Activated T-cell treated with anti-CD3 and anti-CD28 coated beads, Interleukin-2, amount 50 U/mL, for 4 hours (primary cell): ENCODE measurements at regions not wholly inside any gene's neighbourhood (a gene's known extent, or its start where the extent isn't known, plus 50 kb on each side); places are given as distances from the start of the nearest gene placed in this dataset.
A peak's percentile ranks its signal among the peaks of the same experiment; 100 is the strongest.
"Not testable (repeated sequence)": the region's sequence is repeated elsewhere in the genome, so short reads cannot be mapped to it uniquely, and the experiment has no call there.

Source experiments
- ATAC-seq, 2 donors: fragments of 200-7000 bp; cut with Tn5 transposase; one replicate each; pipeline ENCODE4 v1.10.0; 2021
- DNase-seq: peaks from one replicate; pipeline ENCODE4 v3.0.0-alpha.2; 2020
- H3K27me3 Mint-ChIP-seq: one replicate; pipeline ENCODE4 v1.8.0; 2021; ENCODE audit warnings: low read depth, mixed read lengths
- H3K36me3 Mint-ChIP-seq: one replicate; pipeline ENCODE4 v1.8.0; 2022; ENCODE audit warnings: mixed read lengths; ENCODE audit not compliant: insufficient read depth
- H3K4me1 Mint-ChIP-seq: one replicate; pipeline ENCODE4 v1.8.0; 2021; ENCODE audit warnings: low read depth, mixed read lengths
- H3K4me3 Mint-ChIP-seq: one replicate; pipeline ENCODE4 v1.8.0; 2021; ENCODE audit warnings: mild to moderate bottlenecking, moderate library complexity, mixed read lengths
- H3K9me3 Mint-ChIP-seq: one replicate; pipeline ENCODE4 v1.8.0; 2021; ENCODE audit warnings: mixed read lengths

DNA sequence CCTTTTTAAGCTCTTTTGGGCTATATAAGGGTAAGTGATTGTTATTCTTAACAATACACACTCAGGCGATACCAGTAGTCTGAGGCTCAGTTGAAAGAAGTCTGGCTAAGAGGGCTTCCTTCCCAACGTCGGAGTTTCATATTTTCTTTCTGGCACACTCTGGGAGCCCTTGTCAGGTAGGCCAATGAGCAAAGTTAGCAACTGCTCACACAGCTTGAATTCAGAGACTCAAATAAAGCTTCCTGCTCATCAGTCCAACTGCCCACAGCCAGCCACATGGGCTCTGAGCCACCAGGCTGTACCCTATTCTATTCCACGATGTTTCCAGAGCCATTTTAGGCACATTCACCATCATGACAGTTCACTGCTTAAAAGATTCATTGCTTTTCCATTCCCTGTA, 155.1 kb upstream of the TBL1XR1 start:
- H3K4me3 Mint-ChIP-seq, result no peak overlapping the region
- no peaks in the 10 kb centered on the region for H3K36me3 Mint-ChIP-seq
- DNase-seq, result no peak
- no peak for ATAC-seq
- no peaks in the 10 kb centered on the region for H3K9me3 Mint-ChIP-seq
- H3K27me3 Mint-ChIP-seq, result no peaks in the 10 kb centered on the region
- peaks cover 29% of the 10 kb centered on the region for H3K4me1 Mint-ChIP-seq

DNA sequence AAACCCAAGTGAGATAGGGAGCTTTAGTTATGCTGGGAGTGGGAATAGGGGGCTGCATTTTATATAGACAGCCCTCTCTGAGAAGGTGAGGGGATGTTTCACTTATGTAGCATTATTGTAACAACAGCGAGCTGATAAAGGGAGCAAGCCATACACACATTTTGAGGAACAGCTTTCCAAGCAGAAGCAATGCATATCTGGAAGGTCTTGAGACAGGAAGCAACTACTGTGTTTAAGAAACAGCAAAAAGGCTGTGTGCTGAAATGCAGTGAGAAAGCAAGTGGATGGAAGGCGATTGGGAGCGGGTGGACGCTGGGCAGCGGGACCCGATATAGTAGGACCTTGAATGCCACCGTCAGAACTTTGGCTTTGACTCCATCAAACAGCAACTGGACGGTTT, 155.9 kb upstream of the TBL1XR1 start:
- H3K9me3 Mint-ChIP-seq, result no peaks in the 10 kb centered on the region
- no peaks in the 10 kb centered on the region for H3K27me3 Mint-ChIP-seq
- DNase-seq, result no peak
- ATAC-seq, result no peak
- no peak overlapping the region for H3K4me3 Mint-ChIP-seq
- no peaks in the 10 kb centered on the region for H3K36me3 Mint-ChIP-seq
- H3K4me1 Mint-ChIP-seq, result peaks cover 36% of the 10 kb centered on the region

DNA sequence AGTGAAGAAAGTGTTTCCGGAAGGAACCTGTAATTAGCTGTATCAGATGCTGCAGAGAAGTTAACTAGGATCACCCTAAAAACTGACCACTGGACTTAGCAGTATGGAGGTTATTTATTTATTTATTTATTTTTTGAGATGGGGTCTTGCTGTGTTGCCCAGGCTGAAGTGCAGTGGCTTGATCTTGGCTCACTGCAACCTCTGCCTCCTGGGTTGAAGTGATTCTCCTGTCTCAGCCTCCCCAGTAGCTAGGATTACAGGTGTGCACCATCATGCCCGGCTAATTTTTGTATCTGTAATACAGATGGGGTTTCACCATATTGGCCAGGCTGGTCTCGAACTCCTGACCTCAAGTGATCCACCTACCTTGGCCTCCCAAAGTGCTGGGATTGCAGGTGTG, 156.6 kb upstream of the TBL1XR1 start:
- not testable (repeated sequence) for H3K9me3 Mint-ChIP-seq, DNase-seq, H3K4me3 Mint-ChIP-seq, H3K36me3 Mint-ChIP-seq, H3K27me3 Mint-ChIP-seq, ATAC-seq
- H3K4me1 Mint-ChIP-seq, result peaks cover 44% of the 10 kb centered on the region

DNA sequence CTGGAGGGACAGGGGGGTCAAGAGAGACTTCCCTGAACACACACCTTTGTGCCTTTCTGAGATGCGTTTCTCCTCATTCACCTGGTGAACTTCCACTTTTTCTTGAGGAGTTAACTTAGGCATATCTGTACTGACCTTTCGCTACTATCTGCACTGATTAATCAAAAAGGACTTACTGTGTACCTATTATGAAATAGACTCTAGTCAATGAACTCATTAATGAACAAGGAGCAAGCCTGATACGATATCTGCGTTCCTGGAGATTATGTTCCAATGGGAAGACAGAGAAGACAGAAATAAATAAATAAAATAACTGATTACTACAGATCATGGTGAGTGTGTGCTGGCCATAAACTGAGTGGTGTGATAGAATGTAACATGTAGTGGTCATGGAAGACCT, 157.2 kb upstream of the TBL1XR1 start:
- H3K9me3 Mint-ChIP-seq, result no peaks in the 10 kb centered on the region
- no peak for DNase-seq
- ATAC-seq, result no peak
- H3K36me3 Mint-ChIP-seq, result no peaks in the 10 kb centered on the region
- H3K4me1 Mint-ChIP-seq, result peaks cover 50% of the 10 kb centered on the region
- H3K4me3 Mint-ChIP-seq, result no peak overlapping the region
- H3K27me3 Mint-ChIP-seq, result no peaks in the 10 kb centered on the region

DNA sequence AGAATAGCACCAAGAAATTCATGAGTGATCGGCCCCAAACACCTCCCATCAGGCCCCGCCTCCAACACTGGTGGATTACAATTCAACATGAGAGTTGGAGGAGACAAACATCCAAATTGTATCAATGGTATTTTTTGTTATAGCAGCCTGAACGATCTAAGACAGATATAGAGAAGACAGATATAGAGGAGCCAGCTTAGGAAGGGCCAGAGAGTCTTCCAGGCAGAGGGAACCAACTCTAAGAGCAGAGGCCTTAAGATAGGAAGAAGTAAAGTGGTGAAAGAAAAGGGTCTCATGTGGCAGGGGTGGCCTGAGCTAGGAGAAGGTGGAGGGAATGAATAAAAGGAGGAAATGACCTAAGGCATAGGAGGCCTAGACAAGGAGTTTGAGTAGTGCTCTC, 158.8 kb upstream of the TBL1XR1 start:
- Mint-ChIP-seq H3K4me1 (peaks cover 59% of the 10 kb centered on the region), H3K27me3 (no peaks in the 10 kb centered on the region), H3K4me3 (no peak overlapping the region), H3K36me3 (no peaks in the 10 kb centered on the region), H3K9me3 (no peaks in the 10 kb centered on the region)
- no peak for ATAC-seq
- no peak for DNase-seq

DNA sequence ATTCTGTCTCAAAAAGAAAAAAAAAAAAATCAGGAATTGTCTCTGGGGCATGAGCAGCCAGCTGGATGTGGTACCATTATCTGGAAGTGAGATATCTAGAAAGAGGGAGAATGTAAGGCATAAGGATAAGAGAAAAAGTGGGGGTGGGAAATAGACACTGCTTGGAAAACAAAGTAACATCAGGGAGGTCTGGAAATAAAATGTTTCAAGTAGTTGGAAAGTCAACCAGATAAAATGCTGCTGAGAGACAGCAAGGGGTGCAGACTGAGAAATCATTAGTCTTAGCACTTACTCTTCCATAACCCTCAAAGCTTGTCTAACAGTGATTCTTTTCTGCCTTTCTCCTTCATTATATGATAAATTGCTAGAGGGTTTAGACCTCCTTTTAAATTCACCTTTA, 159.7 kb upstream of the TBL1XR1 start:
- no peak for DNase-seq
- ATAC-seq, result no peak
- no peak overlapping the region for H3K4me3 Mint-ChIP-seq
- no peaks in the 10 kb centered on the region for H3K36me3 Mint-ChIP-seq
- H3K4me1 Mint-ChIP-seq, result peaks cover 59% of the 10 kb centered on the region
- H3K27me3 Mint-ChIP-seq, result no peaks in the 10 kb centered on the region
- no peaks in the 10 kb centered on the region for H3K9me3 Mint-ChIP-seq

DNA sequence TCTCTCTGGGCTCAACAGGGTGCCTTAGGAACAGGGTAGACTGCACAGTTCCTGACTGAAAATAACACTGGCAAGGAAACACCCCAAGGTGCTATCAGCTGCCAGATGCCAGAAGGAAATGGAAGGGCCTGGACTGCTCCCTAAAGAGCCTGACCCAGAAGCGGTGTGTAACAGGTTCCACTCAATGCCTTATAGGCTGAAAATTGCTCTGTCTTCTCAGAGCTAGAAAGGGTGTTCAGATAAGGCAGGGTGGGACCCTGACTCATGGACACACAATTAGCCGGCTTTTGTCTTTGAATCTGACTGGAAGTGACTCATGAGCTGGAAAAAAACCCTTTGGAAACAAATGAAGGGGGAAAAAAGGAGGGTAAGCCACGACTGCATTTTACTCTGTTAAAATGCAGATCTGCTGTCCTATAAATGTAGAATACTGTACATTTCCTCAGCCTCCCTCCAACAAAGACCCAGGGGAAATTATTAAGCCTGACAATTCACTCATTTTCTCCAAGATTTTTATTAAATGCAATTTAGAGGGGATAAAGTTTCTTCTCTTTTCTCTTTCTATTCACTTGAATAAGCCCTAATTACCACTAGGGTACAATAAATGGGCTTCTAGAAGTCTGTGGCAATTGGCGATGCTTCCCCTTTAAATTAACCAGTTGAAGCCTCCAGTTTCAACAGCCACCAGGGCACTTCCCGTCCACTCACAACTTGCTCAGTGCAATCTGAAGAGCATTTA, 160.2 kb upstream of the TBL1XR1 start:
- no peaks in the 10 kb centered on the region for H3K36me3 Mint-ChIP-seq
- ATAC-seq, result peak in 1 of 2 donors; percentile 15
- H3K9me3 Mint-ChIP-seq, result no peaks in the 10 kb centered on the region
- H3K27me3 Mint-ChIP-seq, result no peaks in the 10 kb centered on the region
- H3K4me1 Mint-ChIP-seq, result peaks cover 56% of the 10 kb centered on the region
- DNase-seq, result no peak
- peak overlapping the region; percentile 39 for H3K4me3 Mint-ChIP-seq

DNA sequence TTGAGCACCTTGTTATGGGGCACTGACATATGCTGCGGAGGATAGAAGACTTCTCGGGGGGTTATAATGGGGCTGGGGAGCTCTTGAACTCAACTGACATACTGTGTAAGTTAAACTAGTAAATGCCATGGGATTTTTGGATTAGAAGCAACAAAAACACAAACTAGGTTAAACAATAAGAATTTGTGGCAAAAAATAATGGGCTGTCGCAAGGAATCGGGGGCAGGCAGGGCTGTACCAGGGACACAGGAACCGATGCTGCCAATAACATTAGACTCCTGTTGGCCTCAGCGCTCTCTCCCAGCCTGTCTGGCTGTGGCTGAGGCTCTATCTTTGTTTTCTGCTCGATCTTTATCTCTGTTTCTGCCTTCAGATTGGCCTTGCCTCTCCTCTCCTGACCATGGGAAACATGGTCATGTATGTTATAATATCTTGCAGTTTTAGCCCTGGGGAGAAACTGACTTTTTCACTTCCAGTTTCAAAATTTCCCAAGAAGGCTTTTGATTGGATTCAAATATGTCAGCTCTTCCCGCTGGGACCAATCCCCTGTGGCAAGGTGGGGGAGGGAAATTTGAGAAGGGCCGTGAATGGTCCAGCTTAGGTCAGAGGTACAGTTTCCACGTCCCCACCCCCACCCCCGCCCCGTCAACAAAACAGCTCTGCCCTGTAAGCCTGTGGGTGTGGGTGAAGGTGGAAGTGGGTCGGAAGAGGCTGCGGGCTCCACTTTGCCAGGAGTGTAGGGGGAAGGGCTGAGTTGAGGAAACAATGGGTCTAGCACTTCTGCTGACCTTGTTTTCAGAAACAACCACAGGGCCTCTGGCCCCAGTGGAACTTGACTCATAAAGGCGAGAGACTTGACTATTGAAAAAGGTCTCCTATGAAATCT, 161.1 kb upstream of the TBL1XR1 start:
- no peaks in the 10 kb centered on the region for H3K9me3 Mint-ChIP-seq
- H3K36me3 Mint-ChIP-seq, result no peaks in the 10 kb centered on the region
- no peaks in the 10 kb centered on the region for H3K27me3 Mint-ChIP-seq
- peak; percentile 45 for DNase-seq
- H3K4me3 Mint-ChIP-seq, result peak overlapping the region; percentile 81
- ATAC-seq, result peak; percentile 25 to 44
- H3K4me1 Mint-ChIP-seq, result peaks cover 56% of the 10 kb centered on the region

DNA sequence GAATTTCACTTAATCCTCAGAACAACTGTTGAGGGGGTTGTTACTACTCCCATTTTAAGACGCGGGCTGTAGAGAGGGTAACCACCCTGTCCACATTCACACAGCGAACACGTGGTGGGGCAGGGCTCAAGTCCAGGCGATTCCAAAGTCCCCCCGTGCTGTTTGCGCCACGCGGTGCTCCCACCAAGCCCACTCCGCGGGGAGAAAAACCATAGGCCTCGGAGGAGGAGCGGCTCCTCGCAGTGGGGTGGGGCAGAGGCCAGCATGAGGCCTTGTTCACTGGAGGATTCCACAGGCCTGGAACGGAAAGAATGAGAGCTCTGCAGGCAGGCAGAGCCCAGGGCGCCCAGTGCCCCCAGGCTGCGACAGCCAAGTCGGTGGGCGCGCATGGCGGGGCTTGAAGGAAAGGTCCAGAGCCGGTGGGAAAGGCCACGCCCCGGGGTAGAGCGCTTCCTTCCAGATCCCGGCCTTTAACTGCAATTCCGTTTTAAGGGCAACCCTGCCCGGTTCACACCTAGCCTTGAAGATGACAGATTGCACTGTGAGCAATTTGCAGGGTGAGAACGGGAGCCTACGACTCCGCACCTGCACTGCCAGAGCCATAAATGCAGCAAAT, 161.8 kb upstream of the TBL1XR1 start:
- H3K9me3 Mint-ChIP-seq, result no peaks in the 10 kb centered on the region
- DNase-seq (peak; percentile 41), ATAC-seq (peak; percentile 51 to 60)
- peak overlapping the region; percentile 81 for H3K4me3 Mint-ChIP-seq
- H3K36me3 Mint-ChIP-seq, result no peaks in the 10 kb centered on the region
- peaks cover 56% of the 10 kb centered on the region for H3K4me1 Mint-ChIP-seq
- no peaks in the 10 kb centered on the region for H3K27me3 Mint-ChIP-seq

DNA sequence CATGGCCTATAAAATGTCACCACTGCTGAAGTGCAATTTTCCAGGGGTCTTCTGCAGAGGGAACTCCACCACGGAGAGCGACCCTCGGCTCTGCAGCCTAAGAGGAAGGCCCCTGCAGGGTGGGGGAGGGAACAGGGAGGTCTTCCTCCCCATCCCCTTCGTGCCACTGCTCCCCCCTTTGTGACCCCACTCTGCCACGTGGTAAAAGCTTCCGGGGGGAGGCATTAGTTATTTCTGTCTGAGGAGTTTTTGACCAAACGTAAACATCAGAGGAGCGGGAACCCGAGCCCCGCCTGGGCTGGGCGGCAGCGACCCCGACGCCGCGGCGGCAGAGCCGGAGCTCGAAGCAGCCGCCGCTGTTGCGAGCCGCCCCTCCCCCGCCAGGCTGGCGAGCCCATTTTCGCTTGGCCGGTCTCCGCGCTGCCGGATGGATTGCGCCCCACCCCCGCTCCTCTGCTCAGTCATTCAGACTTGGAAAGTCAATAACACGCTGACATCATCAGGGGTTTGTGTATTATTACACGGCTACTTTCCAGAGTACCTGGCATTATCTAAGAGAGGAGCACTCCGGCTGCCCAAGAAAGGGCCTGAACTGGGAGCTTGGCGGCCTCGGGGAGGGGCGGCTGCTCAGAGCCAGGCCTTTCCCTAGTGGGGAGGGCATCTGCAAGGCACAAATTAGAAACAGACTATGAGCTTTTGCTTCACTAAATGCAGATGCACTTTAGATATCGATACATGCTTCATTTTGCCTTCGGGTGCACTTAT, 162.5 kb upstream of the TBL1XR1 start:
- H3K4me1 Mint-ChIP-seq, result peaks cover 56% of the 10 kb centered on the region

DNA sequence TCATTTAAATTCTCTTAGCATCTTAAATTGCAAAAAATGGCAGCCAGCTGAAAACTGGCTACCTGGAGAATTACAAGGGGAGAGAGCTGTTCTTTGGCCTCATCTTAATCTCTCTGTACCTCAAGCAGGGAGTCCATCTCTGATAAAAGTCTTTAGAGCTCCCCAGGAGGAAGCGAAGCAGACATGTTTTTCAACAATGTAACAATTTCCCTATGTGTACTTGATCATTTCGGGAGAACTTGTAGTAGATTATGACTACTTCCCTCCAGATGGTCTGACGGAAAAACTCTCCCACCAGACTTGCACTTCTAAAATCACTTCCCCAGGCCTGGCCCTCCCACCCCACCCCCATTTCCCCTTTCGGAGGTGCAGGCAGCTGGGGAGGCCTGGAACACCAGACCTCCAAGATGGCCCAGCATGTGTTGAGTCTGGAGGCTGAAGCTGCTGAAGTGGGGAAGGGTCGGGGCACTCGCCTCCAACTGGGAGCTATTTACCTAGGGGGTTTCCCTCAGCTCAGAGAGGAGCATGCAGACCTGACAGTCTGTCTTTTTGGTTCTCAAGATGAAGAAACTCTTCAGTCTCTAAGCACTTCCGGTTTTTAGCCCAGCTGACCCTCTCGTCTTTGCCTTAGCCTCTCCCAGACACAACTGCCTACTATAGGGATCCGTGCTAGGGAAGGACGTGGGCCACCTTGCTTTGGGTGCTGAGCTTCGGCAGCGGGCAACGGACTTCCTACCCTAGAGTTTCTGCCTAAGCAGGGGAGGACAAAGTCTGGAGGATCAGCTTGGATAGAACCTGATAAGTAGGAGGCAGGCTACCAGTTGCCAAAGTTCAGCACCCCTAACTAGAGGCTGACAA, 164.0 kb upstream of the TBL1XR1 start:
- H3K4me3 Mint-ChIP-seq, result peak overlapping the region; percentile 81
- H3K36me3 Mint-ChIP-seq, result no peaks in the 10 kb centered on the region
- H3K27me3 Mint-ChIP-seq, result no peaks in the 10 kb centered on the region
- peaks cover 52% of the 10 kb centered on the region for H3K4me1 Mint-ChIP-seq
- no peaks in the 10 kb centered on the region for H3K9me3 Mint-ChIP-seq
- ATAC-seq, result no peak
- no peak for DNase-seq

More for the DNA sequence above, 162.5 kb upstream of the TBL1XR1 start:
- DNase-seq (peak; percentile 97), ATAC-seq (peak; percentile 81 to 84)
- Mint-ChIP-seq H3K27me3 (no peaks in the 10 kb centered on the region), H3K4me3 (peak overlapping the region; percentile 81), H3K36me3 (no peaks in the 10 kb centered on the region), H3K9me3 (no peaks in the 10 kb centered on the region)

DNA sequence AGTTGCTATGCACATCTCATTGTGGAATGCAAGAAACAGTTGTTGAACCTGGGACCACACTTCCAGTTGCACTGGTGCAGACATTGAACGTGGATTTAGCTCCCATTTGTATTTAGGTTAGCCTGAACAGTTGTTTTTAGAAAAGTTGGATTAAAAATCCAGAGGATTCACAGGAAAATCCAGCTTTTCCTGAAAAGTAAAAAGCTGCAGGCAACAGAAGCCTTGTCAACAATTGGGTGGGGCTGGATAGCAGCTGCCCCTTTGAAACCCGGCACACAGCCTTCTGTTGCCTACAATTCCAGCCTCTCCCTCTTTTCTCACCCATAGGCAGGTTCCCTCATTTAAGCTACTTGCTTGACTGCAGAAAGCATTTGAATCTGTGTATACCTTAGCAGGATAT, 165.3 kb upstream of the TBL1XR1 start:
- peaks cover 42% of the 10 kb centered on the region for H3K4me1 Mint-ChIP-seq
- H3K4me3 Mint-ChIP-seq, result no peak overlapping the region
- no peaks in the 10 kb centered on the region for H3K27me3 Mint-ChIP-seq
- H3K9me3 Mint-ChIP-seq, result no peaks in the 10 kb centered on the region
- DNase-seq (no peak), ATAC-seq (no peak)
- H3K36me3 Mint-ChIP-seq, result no peaks in the 10 kb centered on the region

DNA sequence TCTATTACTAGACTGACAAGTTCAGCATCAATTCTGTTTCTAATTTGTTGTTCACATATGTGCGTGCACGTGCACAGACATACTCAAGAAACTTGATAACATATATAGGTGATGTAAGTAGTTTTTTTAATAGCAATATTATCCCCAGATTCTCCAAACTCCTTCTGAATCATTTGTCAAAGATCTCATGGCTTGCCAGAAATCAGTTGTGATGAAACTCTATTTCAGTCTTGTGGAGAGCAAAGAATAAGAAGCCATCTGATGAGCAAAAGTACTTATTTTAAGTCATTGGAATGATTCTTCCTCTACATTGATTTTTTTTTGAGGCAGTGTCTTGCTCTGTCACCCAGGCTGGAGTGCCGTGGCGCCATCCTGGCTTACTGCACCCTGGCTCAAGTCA, 167.0 kb upstream of the TBL1XR1 start:
- Mint-ChIP-seq H3K4me1 (peaks cover 26% of the 10 kb centered on the region), H3K36me3 (no peaks in the 10 kb centered on the region), H3K4me3 (no peak overlapping the region), H3K9me3 (no peaks in the 10 kb centered on the region), H3K27me3 (no peaks in the 10 kb centered on the region)
- ATAC-seq, result no peak
- no peak for DNase-seq
